Mucosa of rectum (tissue), 2 donors: ENCODE measurements at regions not wholly inside any gene's neighbourhood (a gene's known extent, or its start where the extent isn't known, plus 50 kb on each side); places are given as distances from the start of the nearest gene placed in this dataset.

Experiments
- H3K27ac ChIP-seq, 2 donors: one replicate each; pipeline ENCODE4 v1.7.0; 2013; ENCODE audit warnings: inconsistent platforms in 2 of 2, low read depth in 2 of 2, low read length in 2 of 2
- H3K27me3 ChIP-seq, 2 donors: one replicate each; pipeline ENCODE4 v1.7.0; 2013; ENCODE audit warnings: low read length in 2 of 2; ENCODE audit not compliant: control insufficient read depth in 2 of 2, insufficient read depth in 2 of 2
- H3K36me3 ChIP-seq, 2 donors: one replicate each; pipeline ENCODE4 v1.7.0; 2013; ENCODE audit warnings: low read length in 2 of 2; ENCODE audit not compliant: control insufficient read depth in 2 of 2, insufficient read depth in 2 of 2
- H3K4me1 ChIP-seq, 2 donors: one replicate each; pipeline ENCODE4 v1.7.0; 2013; ENCODE audit warnings: low read length in 2 of 2, mild to moderate bottlenecking in 1 of 2; ENCODE audit not compliant: control insufficient read depth in 2 of 2, insufficient read depth in 2 of 2
- H3K4me3 ChIP-seq, 2 donors: one replicate each; pipeline ENCODE4 v1.7.0; 2013; ENCODE audit warnings: low read length in 2 of 2
- H3K9ac ChIP-seq, 2 donors: one replicate each; pipeline ENCODE4 v1.7.0; 2013; ENCODE audit warnings: low read length in 2 of 2, low read depth in 1 of 2, mild to moderate bottlenecking in 1 of 2
- H3K9me3 ChIP-seq, 2 donors: one replicate each; pipeline ENCODE4 v1.7.0; 2013; ENCODE audit warnings: low read length in 2 of 2; ENCODE audit not compliant: control insufficient read depth in 2 of 2
- donor health status: healthy.
- donor health status: Normal muscosa, but diverticular disease.

DNA sequence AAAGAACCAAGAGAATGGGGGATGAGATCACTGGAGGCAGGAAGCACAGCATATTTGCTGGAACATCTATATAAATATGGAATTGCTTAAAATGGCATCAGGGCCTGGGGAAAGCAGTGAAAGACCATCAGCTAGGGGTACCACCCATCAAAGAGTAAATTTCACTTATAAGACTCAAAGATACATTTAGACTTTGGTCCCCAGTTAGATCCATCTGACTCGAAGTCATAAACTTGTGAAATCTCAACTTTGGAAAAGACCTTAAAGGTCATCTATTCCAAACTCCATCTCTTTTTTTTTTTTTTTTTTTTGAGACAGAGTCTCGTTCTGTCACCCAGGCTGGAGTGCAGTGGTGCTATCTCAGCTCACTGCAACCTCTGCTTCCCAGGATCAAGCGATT, 109.8 kb downstream of the UNC5CL start:
- Histone ChIP-seq H3K9me3 (no peaks in the 10 kb centered on the region), H3K4me1 (no peaks in the 10 kb centered on the region), H3K36me3 (no peaks in the 10 kb centered on the region), H3K27me3 (no peaks in the 10 kb centered on the region), H3K4me3 (no peak overlapping the region), H3K9ac (no peak overlapping the region), H3K27ac (no peak overlapping the region)

DNA sequence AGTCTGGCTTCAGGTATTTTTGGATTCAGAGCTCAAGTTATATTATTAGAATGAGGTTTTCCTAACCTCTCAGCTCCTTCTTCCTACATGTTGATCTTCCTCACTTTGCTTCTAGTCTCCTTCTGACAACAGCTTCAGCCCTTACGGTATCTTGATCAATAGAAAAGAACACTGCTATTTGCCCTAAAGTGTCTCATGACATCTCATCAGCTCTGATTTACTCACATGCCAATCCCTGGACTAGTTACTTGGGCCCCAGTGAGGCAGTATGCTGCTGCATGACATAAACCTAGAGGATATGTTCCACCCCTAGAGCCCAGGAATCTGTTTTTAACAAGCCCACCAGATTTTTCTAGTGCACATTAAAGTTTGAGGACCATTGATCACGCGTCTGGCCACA, 110.3 kb downstream of the UNC5CL start:
- Histone ChIP-seq H3K4me3 (no peak overlapping the region), H3K9me3 (no peaks in the 10 kb centered on the region), H3K36me3 (no peaks in the 10 kb centered on the region), H3K27ac (no peak overlapping the region), H3K9ac (no peak overlapping the region), H3K27me3 (no peaks in the 10 kb centered on the region), H3K4me1 (no peaks in the 10 kb centered on the region)

- no peak overlapping the region for H3K9ac ChIP-seq
- no peak overlapping the region for H3K4me3 ChIP-seq
- H3K36me3 ChIP-seq, result no peaks in the 10 kb centered on the region
- no peaks in the 10 kb centered on the region for H3K27me3 ChIP-seq
- no peaks in the 10 kb centered on the region for H3K9me3 ChIP-seq
- no peak overlapping the region for H3K27ac ChIP-seq
- H3K4me1 ChIP-seq, result no peaks in the 10 kb centered on the region
Measured at GRCh38 chr6:40928307-40928706, 110.7 kb downstream of the UNC5CL start.

DNA sequence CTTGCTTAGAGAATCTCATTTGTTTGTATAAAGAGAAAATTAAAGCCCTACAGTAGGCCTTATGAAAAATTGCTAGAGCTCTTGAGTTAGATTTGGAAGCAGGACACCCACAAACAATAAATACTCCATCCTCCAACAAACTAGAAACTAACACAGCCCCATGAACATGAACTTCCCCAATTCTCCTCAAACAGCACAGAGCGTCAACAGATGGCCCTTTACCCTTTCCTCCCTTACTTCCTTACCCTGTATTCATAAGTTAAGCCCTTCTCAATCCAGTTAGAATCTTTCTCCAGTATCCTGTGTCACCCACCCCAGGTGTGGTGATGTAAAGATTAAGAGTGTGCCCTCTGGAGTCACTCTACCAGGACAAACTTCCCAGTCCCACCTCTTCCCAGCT, 113.7 kb downstream of the UNC5CL start:
- H3K36me3 ChIP-seq, result no peaks in the 10 kb centered on the region
- H3K27ac ChIP-seq, result no peak overlapping the region
- H3K4me3 ChIP-seq, result no peak overlapping the region
- H3K4me1 ChIP-seq, result no peaks in the 10 kb centered on the region
- H3K27me3 ChIP-seq, result no peaks in the 10 kb centered on the region
- no peak overlapping the region for H3K9ac ChIP-seq
- H3K9me3 ChIP-seq, result no peaks in the 10 kb centered on the region

- no peaks in the 10 kb centered on the region for H3K36me3 ChIP-seq
- no peaks in the 10 kb centered on the region for H3K27me3 ChIP-seq
- no peaks in the 10 kb centered on the region for H3K4me1 ChIP-seq
- no peak overlapping the region for H3K27ac ChIP-seq
- H3K9me3 ChIP-seq, result no peaks in the 10 kb centered on the region
- no peak overlapping the region for H3K4me3 ChIP-seq
- H3K9ac ChIP-seq, result no peak overlapping the region
Measured at GRCh38 chr6:40924839-40925238, 114.2 kb downstream of the UNC5CL start.

- Histone ChIP-seq H3K9ac (no peak overlapping the region), H3K4me1 (no peaks in the 10 kb centered on the region), H3K27ac (no peak overlapping the region), H3K9me3 (no peaks in the 10 kb centered on the region), H3K36me3 (no peaks in the 10 kb centered on the region), H3K4me3 (no peak overlapping the region), H3K27me3 (no peaks in the 10 kb centered on the region)
Measured at GRCh38 chr6:40923880-40924279, 115.1 kb downstream of the UNC5CL start.

DNA sequence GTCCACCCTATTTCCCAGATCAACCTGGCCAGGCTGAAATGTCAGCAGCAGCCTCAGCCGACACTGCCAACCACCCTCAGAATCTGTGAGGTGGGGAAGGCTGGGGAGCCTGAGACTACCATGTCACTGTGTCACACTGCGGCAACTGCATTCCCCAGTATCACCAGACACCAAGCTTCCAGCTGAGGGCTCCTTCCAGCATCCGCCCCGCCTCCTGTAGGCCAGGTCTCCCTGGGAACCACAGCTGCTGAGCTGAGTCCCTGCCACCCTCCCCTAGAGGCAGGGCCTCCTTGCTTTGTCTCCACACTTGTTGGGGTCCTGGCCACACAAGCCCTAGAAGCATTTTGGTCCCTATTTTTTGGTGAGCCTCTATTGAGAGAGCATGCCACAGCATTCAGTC, 115.7 kb downstream of the UNC5CL start:
- H3K27me3 ChIP-seq, result no peaks in the 10 kb centered on the region
- no peak overlapping the region for H3K27ac ChIP-seq
- no peaks in the 10 kb centered on the region for H3K4me1 ChIP-seq
- H3K36me3 ChIP-seq, result no peaks in the 10 kb centered on the region
- no peaks in the 10 kb centered on the region for H3K9me3 ChIP-seq
- no peak overlapping the region for H3K4me3 ChIP-seq
- no peak overlapping the region for H3K9ac ChIP-seq

DNA sequence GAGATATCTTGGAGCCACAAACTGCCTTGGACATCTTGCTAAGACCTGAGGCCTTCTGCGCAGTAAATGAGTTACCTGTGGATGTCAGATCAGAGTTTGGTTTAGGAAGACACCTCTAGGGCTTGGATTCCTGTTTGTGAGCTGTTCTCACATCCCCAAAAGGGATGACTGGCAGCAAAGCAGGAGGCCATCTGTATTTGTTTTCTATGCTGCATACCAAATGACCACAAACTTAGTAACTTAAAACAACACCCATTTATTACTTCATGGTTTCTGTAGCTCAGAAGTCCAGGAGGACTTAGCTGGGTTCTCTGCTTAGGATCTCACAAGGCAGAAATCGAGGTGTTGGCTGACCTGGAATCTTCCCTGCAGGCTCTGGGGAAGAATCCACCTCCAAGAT, 116.7 kb downstream of the UNC5CL start:
- no peaks in the 10 kb centered on the region for H3K36me3 ChIP-seq
- H3K9me3 ChIP-seq, result no peaks in the 10 kb centered on the region
- H3K4me3 ChIP-seq, result no peak overlapping the region
- no peak overlapping the region for H3K27ac ChIP-seq
- no peak overlapping the region for H3K9ac ChIP-seq
- H3K4me1 ChIP-seq, result no peaks in the 10 kb centered on the region
- no peaks in the 10 kb centered on the region for H3K27me3 ChIP-seq

DNA sequence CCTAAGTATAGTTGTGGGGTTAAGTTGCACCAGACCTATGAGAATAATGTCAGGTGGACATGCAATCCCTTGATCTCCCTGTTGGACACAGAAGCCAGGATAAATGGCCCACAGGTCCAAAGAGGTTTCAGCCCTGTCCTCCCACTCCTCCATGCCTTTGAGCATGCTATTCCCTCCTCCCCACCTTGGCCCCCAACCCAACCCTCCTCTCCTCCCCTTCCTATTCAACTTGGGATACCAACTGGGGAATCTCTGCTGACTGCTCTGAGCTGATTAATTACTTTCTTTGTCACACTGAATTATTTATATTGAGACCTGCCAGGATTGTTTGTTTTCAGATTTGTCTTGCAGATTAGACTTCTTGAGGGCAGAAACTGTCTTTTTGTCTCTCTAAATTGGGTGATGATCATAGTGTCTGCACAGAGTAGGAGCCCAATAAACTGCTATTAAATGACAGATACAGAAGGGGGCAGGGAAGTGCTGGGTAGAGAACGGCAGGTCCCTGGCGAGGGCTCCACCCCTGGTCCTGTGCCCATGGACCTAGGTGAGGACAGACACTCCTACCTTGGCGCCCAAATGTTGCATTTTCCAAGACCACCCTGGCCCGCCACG, 120.9 kb downstream of the UNC5CL start:
- Histone ChIP-seq H3K27me3 (no peaks in the 10 kb centered on the region), H3K4me1 (no peaks in the 10 kb centered on the region), H3K9me3 (no peaks in the 10 kb centered on the region), H3K27ac (no peak overlapping the region), H3K4me3 (no peak overlapping the region), H3K9ac (no peak overlapping the region), H3K36me3 (no peaks in the 10 kb centered on the region)

GRCh38 chr6:40917603-40918002, 121.4 kb downstream of the UNC5CL start:
- Histone ChIP-seq H3K9me3 (no peaks in the 10 kb centered on the region), H3K9ac (no peak overlapping the region), H3K36me3 (no peaks in the 10 kb centered on the region), H3K4me1 (no peaks in the 10 kb centered on the region), H3K27me3 (no peaks in the 10 kb centered on the region), H3K4me3 (no peak overlapping the region), H3K27ac (no peak overlapping the region)

DNA sequence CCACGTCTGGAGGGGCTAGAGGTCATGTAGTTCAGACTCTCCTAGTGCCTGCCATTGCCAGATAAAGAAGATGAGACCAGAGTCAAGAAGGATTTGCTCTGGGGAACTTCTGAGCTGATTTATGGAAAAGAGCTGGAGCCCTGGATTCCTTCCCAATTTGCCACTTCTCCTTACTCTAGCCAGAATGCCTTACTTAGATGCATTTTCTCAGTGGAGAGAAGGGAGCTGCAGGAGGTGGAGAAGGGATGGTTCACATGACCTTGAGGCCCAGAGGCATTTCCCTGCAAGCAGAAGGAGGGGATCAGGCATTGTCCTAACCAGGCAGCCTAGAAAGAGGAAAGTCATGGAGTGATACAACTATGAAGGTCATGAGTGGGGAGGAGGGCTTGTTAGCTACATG, 122.2 kb downstream of the UNC5CL start:
- Histone ChIP-seq H3K4me3 (no peak overlapping the region), H3K9ac (no peak overlapping the region), H3K9me3 (no peaks in the 10 kb centered on the region), H3K36me3 (no peaks in the 10 kb centered on the region), H3K4me1 (peaks cover 0 to 5% of the 10 kb centered on the region in 2 donors), H3K27me3 (no peaks in the 10 kb centered on the region), H3K27ac (no peak overlapping the region)
